Activated CD8-positive, alpha-beta T cell treated with anti-CD3 and anti-CD28 coated beads for 36 hours (primary cell): ENCODE measurements at regions not wholly inside any gene's neighbourhood (a gene's known extent, or its start where the extent isn't known, plus 50 kb on each side); places are given as distances from the start of the nearest gene placed in this dataset.

Experiments used
- ATAC-seq: fragments of 200-7000 bp; cut with Tn5 transposase; one replicate; pipeline ENCODE4 v1.10.0; 2021; ENCODE audit warnings: mild to moderate bottlenecking, moderate library complexity
- CTCF ChIA-PET: fragments of 350-600 bp; sonication (Branson Sonifier 250); formaldehyde crosslinking; loops from one replicate; lab custom pipeline; 2021; ENCODE audit warnings: antibody characterized with exemption; lab: Charles Lee
- POLR2A ChIA-PET: fragments of 350-600 bp; sonication (Branson Sonifier 250); formaldehyde crosslinking; loops from one replicate; lab custom pipeline; 2021; ENCODE audit warnings: antibody characterized with exemption; lab: Charles Lee
- DNase-seq: peaks from one replicate; pipeline ENCODE4 v3.0.0-alpha.2; 2020
- H3K27ac Mint-ChIP-seq: one replicate; pipeline ENCODE4 v1.8.0; 2021; ENCODE audit warnings: mild to moderate bottlenecking, mixed read lengths
- H3K27me3 Mint-ChIP-seq: one replicate; pipeline ENCODE4 v1.8.0; 2021; ENCODE audit warnings: mixed read lengths
- H3K36me3 Mint-ChIP-seq: one replicate; pipeline ENCODE4 v1.8.0; 2021; ENCODE audit warnings: low read depth, mixed read lengths
- H3K4me1 Mint-ChIP-seq: one replicate; pipeline ENCODE4 v1.8.0; 2021; ENCODE audit warnings: low read depth, mixed read lengths
- H3K4me3 Mint-ChIP-seq: one replicate; pipeline ENCODE4 v1.8.0; 2021; ENCODE audit warnings: mild to moderate bottlenecking, moderate library complexity, mixed read lengths
- H3K9me3 Mint-ChIP-seq: one replicate; pipeline ENCODE4 v1.8.0; 2021; ENCODE audit warnings: mixed read lengths
- CTCF ChIP-seq: fragments of 200-600 bp; IDR thresholded peaks from one replicate; pipeline ENCODE4 v1.8.0; 2022; ENCODE audit warnings: antibody characterized with exemption, mild to moderate bottlenecking
- intact Hi-C: fragments of 100-400 bp; cut with micrococcal nuclease; formaldehyde crosslinking; loops from one replicate; pipeline ENCODE4 v1.10.0; 2022

DNA sequence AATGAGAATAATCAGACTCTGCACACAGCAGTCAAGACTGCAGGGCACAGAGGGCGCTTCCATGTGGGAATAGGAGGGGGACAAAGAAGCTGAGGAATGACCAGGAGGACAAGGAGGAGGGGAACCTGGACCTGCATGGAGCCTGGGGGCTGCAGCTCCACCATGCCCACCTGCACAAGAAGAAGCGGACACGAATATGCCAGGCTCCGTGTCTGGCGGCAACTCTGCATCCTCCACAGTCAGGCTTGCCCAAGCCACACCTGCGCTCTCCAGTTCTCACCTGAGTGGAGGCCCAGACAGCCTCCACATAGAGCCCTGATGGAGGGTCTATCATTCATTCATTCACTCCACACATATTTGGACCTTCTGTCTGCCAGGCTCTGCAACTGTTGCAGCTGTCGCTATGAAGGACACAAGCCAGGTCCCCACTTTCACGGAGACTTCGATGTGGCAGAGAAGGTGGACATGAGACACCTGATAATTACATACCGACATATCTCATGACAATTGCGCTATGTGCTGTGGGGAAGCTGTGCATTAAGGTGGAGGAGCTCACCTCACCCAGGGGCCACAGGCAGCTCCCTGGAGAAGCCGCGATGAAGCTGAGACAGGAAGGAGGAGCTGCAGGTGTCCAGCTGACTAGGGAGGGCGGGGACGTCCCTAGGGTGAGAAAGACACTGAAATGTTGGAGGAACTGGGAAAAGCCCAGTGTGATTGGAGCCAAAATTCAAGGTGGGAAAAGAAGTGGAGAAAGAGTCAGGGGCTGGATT is 159.2 kb downstream of the INHBB start:
- H3K36me3 Mint-ChIP-seq: no peaks in the 10 kb centered on the region
- H3K27ac Mint-ChIP-seq: no peak overlapping the region
- H3K4me3 Mint-ChIP-seq: no peak overlapping the region
- intact Hi-C loops: no loop called here
- POLR2A ChIA-PET: no interaction called here
- H3K9me3 Mint-ChIP-seq: no peaks in the 10 kb centered on the region
- ATAC-seq (no peak), DNase-seq (no peak)
- H3K27me3 Mint-ChIP-seq: no peaks in the 10 kb centered on the region
- TF ChIP-seq CTCF: no peak
- no peaks in the 10 kb centered on the region for H3K4me1 Mint-ChIP-seq
- CTCF ChIA-PET: no interaction called here

GRCh38 chr2:120508567-120509041 is 162.7 kb downstream of the INHBB start:
- Mint-ChIP-seq H3K9me3 (no peaks in the 10 kb centered on the region), H3K4me1 (no peaks in the 10 kb centered on the region), H3K36me3 (no peaks in the 10 kb centered on the region), H3K27ac (no peak overlapping the region), H3K4me3 (no peak overlapping the region), H3K27me3 (no peaks in the 10 kb centered on the region)
- no peak for TF ChIP-seq CTCF
- intact Hi-C loops: no loop called here
- CTCF ChIA-PET: no interaction called here
- ATAC-seq (no peak), DNase-seq (no peak)
- POLR2A ChIA-PET: interaction anchor here (0.5 kb wide), 1 partner anchor 440 kb away, joined by 3 read pairs; no protein-coding TSS in a partner anchor

DNA sequence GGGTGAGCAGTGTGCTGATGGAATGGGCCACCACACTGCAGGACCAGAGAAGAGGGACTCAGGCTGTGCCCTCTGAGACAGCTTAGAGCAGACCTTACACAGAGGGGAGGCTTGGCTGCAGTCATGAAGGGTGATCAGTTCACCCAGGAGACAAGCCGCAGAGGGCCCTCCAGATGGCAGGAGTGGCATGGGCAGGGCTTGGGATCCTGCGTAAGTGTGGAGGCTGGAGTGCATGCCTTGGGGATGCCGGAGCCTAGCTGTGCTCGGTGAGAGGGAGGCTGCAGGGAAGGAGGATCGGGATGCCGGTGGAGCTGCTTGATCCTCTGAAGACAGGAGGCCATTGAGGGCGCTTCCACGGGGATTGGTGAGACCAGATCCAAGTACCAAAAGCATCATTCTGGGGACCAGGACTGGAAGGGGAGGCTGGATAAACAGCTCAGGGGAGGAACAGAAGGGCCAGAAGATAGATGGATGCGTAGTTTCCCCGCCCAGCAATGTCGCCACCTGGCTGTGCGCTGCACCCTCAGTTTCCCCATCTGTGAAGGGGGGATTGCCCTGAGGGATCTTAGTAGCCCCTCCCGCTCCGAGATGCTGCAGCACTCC is 163.4 kb downstream of the INHBB start:
- no peak for ATAC-seq
- Mint-ChIP-seq H3K27me3 (no peaks in the 10 kb centered on the region), H3K36me3 (no peaks in the 10 kb centered on the region), H3K27ac (no peak overlapping the region), H3K9me3 (no peaks in the 10 kb centered on the region), H3K4me1 (no peaks in the 10 kb centered on the region), H3K4me3 (no peak overlapping the region)
- ChIA-PET POLR2A (no interaction called here), CTCF (interaction anchor here (1.3 kb wide), 1 partner anchor 12 kb away, joined by 5 read pairs; no protein-coding TSS in a partner anchor)
- DNase-seq: no peak
- intact Hi-C loops: no loop called here
- TF ChIP-seq CTCF: no peak

DNA sequence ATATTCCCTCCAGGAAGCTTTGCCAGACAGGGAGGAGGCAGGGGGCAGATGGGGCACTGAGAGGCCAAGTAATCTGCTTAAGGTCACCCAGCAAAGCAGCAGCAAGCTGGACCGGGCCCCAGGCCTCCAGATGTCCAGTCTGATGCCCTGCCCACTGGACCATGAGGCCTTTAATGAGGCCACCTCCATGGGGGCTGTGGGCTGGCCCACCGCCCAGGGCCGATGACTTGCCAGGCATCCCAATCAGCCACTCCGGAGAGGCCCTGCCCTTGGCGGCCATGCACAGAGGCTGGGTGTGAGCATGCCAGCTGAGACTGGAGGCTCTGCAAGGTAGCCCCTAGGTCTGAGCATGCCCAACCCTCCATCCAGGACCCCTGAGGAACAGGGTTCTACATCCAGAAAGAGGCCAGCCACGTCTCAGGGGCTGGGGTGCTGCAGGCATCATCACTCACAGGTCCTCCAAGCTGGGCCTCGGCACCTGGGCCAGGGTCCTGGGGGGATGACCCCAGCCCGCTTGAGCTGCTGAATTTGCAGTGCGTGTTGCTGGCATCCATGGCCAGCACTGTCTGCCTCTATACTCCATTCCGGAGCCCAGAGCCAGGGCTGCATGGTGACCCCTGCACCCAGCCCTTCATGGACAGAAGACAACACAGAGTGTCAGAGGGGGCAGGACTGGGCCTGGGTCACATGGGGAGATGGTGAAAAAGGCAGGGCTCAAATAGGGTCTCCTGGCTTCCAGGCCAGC is 164.2 kb downstream of the INHBB start:
- Mint-ChIP-seq H3K9me3 (no peaks in the 10 kb centered on the region), H3K27ac (no peak overlapping the region), H3K36me3 (no peaks in the 10 kb centered on the region), H3K27me3 (no peaks in the 10 kb centered on the region), H3K4me1 (no peaks in the 10 kb centered on the region), H3K4me3 (no peak overlapping the region)
- no peak for ATAC-seq
- ChIA-PET CTCF (interaction anchor here (1.3 kb wide), 1 partner anchor 11 kb away, joined by 5 read pairs; no protein-coding TSS in a partner anchor), POLR2A (no interaction called here)
- no peak for DNase-seq
- intact Hi-C loops: no loop called here
- TF ChIP-seq CTCF: no peak
